HCEC 1CT (cell line): ENCODE measurements at regions not wholly inside any gene's neighbourhood (a gene's known extent, or its start where the extent isn't known, plus 50 kb on each side); places are given as distances from the start of the nearest gene placed in this dataset.

Source experiments
- DNase-seq: peaks from one replicate; pipeline ENCODE4 v3.0.0-alpha.2; 2017

GRCh38 chr3:64351713-64352638, 126.7 kb upstream of the PRICKLE2 start:
- peak; percentile 21 for DNase-seq

GRCh38 chr3:64349551-64349950, 124.3 kb upstream of the PRICKLE2 start:
- DNase-seq, result no peak

- DNase-seq, result peak; percentile 58
These were observed 120.1 kb upstream of the PRICKLE2 start for GRCh38 chr3:64345371-64345770.

GRCh38 chr3:64344721-64345207, 119.5 kb upstream of the PRICKLE2 start:
- DNase-seq, result peak; percentile 94

GRCh38 chr3:64343689-64344430, 118.6 kb upstream of the PRICKLE2 start:
- DNase-seq, result peak; percentile 80

- DNase-seq, result peak; percentile 96
These were observed 117.8 kb upstream of the PRICKLE2 start for GRCh38 chr3:64342940-64343688.

GRCh38 chr3:64341296-64341695, 116.0 kb upstream of the PRICKLE2 start:
- DNase-seq, result peak; percentile 61

GRCh38 chr3:64340641-64341101, 115.4 kb upstream of the PRICKLE2 start:
- peak; percentile 91 for DNase-seq

- DNase-seq, result no peak
These were observed 111.2 kb upstream of the PRICKLE2 start for GRCh38 chr3:64336488-64336887.

- DNase-seq, result no peak
These were observed 107.4 kb upstream of the PRICKLE2 start for GRCh38 chr3:64332459-64333350.

- no peak for DNase-seq
These were observed 106.3 kb upstream of the PRICKLE2 start for GRCh38 chr3:64331605-64332004.

GRCh38 chr3:64329037-64329436, 103.8 kb upstream of the PRICKLE2 start:
- DNase-seq, result peak; percentile 13

- no peak for DNase-seq
These were observed 102.0 kb upstream of the PRICKLE2 start for GRCh38 chr3:64327100-64327804.

- DNase-seq, result peak; percentile 81
These were observed 96.5 kb upstream of the PRICKLE2 start for GRCh38 chr3:64321747-64322146.

- peak; percentile 46 for DNase-seq
These were observed 94.1 kb upstream of the PRICKLE2 start for GRCh38 chr3:64319391-64319790.

GRCh38 chr3:64318668-64319271, 93.5 kb upstream of the PRICKLE2 start:
- DNase-seq, result no peak

- no peak for DNase-seq
These were observed 92.7 kb upstream of the PRICKLE2 start for GRCh38 chr3:64318001-64318400.

- DNase-seq, result peak; percentile 48
These were observed 91.7 kb upstream of the PRICKLE2 start for GRCh38 chr3:64316971-64317370.

GRCh38 chr3:64311424-64312061, 86.3 kb upstream of the PRICKLE2 start:
- DNase-seq, result no peak

GRCh38 chr3:64308931-64309330, 83.7 kb upstream of the PRICKLE2 start:
- no peak for DNase-seq
